Left lung (tissue), 4 donors: ENCODE measurements at regions not wholly inside any gene's neighbourhood (a gene's known extent, or its start where the extent isn't known, plus 50 kb on each side); places are given as distances from the start of the nearest gene placed in this dataset.

ENCODE experiments used
- ATAC-seq: fragments of 200-7000 bp; cut with Tn5 transposase; one replicate; pipeline ENCODE4 v1.9.1; 2020; ENCODE audit warnings: moderate library complexity
- DNase-seq, 4 donors: peaks; one replicate each; pipeline ENCODE4 v3.0.0-alpha.2; 2013 to 2020
- H3K27ac ChIP-seq, 2 donors: fragments of 200-600 bp; sonication (generic) in 1 of 2; one replicate each; pipeline versions ENCODE4 v1.5.0 to v1.8.0; 2020 to 2021
- H3K27me3 ChIP-seq, 2 donors: fragments of 200-600 bp; sonication (generic) in 1 of 2; one replicate each; pipeline versions ENCODE4 v1.5.0 to v1.8.0; 2020 to 2021
- H3K36me3 ChIP-seq, 2 donors: fragments of 200-600 bp; sonication (generic) in 1 of 2; one replicate each; pipeline versions ENCODE4 v1.5.0 to v1.8.0; 2020 to 2021
- H3K4me1 ChIP-seq, 2 donors: fragments of 200-600 bp; one replicate each; pipeline ENCODE4 v1.8.0; 2021
- H3K4me3 ChIP-seq, 2 donors: fragments of 200-600 bp; sonication (generic) in 1 of 2; one replicate each; pipeline versions ENCODE4 v1.5.0 to v1.8.0; 2020 to 2021; ENCODE audit warnings: mild to moderate bottlenecking in 1 of 2
- H3K9me3 ChIP-seq, 2 donors: fragments of 200-600 bp; sonication (generic) in 1 of 2; one replicate each; pipeline versions ENCODE4 v1.5.0 to v1.8.0; 2020 to 2021
- intact Hi-C, 2 donors: fragments of 100-400 bp; cut with DNase I; formaldehyde crosslinking; loops; one replicate each; pipeline versions ENCODE4 v1.11.2 to v1.14.2; 2022
- TF ChIP-seq, protein P1 (sequence below), 2 donors: fragments of 200-600 bp; sonication (generic) in 1 of 2; IDR thresholded peaks; one replicate each; pipeline versions ENCODE4 v1.5.0 to v1.8.0; 2021; ENCODE audit warnings: antibody characterized with exemption in 2 of 2
- donor health status: DM: no; HTN: yes; CAD: no.
- donor health status: DM: no; HTN: no; CAD: no.

DNA sequence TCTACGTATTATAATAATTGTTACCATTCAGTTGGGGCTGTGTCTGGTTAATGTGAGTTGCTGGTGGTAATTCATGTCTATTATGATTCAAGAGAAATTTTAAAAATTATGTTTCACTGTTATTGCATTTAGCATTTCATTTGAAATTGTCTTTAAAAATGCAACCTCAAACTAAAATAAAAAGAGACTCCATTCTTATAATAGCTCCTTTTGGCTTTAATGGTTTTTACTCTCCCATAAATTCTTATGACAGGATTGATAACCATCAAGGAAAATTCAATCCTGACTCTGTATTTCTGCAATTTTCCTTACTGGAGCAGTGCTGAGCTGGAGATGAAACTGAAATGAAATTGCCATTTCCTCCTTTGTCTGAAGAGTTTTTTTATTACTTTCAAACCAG is 262.7 kb downstream of the REEP3 start:
- no peak for ATAC-seq
- TF ChIP-seq, protein P1, sequence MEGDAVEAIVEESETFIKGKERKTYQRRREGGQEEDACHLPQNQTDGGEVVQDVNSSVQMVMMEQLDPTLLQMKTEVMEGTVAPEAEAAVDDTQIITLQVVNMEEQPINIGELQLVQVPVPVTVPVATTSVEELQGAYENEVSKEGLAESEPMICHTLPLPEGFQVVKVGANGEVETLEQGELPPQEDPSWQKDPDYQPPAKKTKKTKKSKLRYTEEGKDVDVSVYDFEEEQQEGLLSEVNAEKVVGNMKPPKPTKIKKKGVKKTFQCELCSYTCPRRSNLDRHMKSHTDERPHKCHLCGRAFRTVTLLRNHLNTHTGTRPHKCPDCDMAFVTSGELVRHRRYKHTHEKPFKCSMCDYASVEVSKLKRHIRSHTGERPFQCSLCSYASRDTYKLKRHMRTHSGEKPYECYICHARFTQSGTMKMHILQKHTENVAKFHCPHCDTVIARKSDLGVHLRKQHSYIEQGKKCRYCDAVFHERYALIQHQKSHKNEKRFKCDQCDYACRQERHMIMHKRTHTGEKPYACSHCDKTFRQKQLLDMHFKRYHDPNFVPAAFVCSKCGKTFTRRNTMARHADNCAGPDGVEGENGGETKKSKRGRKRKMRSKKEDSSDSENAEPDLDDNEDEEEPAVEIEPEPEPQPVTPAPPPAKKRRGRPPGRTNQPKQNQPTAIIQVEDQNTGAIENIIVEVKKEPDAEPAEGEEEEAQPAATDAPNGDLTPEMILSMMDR (IDR thresholded peaks at IDR 0.05), result no peak
- H3K27ac ChIP-seq, result no peak overlapping the region
- intact Hi-C loops, result no loop called here
- H3K36me3 ChIP-seq, result no peaks in the 10 kb centered on the region
- H3K4me3 ChIP-seq, result no peak overlapping the region
- no peak for DNase-seq
- no peaks in the 10 kb centered on the region for H3K9me3 ChIP-seq
- H3K4me1 ChIP-seq, result no peaks in the 10 kb centered on the region
- H3K27me3 ChIP-seq, result no peaks in the 10 kb centered on the region

- no peaks in the 10 kb centered on the region for H3K27me3 ChIP-seq
- no peak overlapping the region for H3K4me3 ChIP-seq
- H3K27ac ChIP-seq, result no peak overlapping the region
- peaks cover 0 to 5% of the 10 kb centered on the region in 2 donors for H3K9me3 ChIP-seq
- TF ChIP-seq, protein P1 (IDR thresholded peaks at IDR 0.05), result no peak
- ATAC-seq, result no peak
- H3K4me1 ChIP-seq, result no peaks in the 10 kb centered on the region
- intact Hi-C loops, result no loop called here
- H3K36me3 ChIP-seq, result no peaks in the 10 kb centered on the region
- no peak for DNase-seq
These were observed 267.1 kb downstream of the REEP3 start for GRCh38 chr10:63788152-63788821.

DNA sequence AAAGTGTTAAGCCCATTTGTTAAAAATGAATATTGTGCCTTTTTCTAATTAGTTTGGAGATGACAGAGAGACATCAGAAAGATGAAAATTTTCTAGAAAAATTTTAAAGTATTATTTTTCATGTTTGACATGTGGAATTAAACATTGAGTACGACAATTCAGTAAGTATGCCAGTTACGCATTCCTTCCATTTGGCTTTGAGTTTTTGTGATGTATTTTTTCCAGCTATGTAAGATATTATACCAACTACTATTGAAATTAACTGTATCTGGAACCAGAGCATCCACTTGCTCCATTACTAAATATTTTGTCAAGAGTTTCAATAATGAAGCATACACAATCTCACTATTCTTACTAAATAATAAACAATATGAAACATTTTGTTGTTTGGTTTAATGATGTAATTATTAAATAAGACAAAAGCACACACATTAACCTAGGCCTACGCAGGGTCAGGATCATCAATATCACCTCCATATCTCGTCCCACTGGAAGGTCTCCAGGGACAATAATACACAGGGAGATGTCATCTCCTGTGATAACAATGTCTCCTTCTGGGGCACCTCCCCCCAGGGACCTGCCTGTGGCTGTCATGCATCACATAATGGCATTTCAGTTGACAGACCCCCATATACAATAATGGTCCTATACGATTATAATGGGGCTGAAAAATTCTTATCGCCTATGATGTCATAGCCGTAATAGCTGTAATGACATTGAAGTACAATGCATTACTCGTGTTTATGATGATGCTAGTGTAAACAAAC is 274.1 kb downstream of the REEP3 start:
- H3K27me3 ChIP-seq, result no peaks in the 10 kb centered on the region
- DNase-seq (no peak), ATAC-seq (no peak)
- TF ChIP-seq, protein P1 (IDR thresholded peaks at IDR 0.05), result no peak
- no peaks in the 10 kb centered on the region for H3K36me3 ChIP-seq
- H3K4me3 ChIP-seq, result no peak overlapping the region
- H3K27ac ChIP-seq, result no peak overlapping the region
- H3K4me1 ChIP-seq, result peaks cover 0 to 8% of the 10 kb centered on the region in 2 donors
- intact Hi-C loops, result no loop called here
- peaks cover 0 to 6% of the 10 kb centered on the region in 2 donors for H3K9me3 ChIP-seq

DNA sequence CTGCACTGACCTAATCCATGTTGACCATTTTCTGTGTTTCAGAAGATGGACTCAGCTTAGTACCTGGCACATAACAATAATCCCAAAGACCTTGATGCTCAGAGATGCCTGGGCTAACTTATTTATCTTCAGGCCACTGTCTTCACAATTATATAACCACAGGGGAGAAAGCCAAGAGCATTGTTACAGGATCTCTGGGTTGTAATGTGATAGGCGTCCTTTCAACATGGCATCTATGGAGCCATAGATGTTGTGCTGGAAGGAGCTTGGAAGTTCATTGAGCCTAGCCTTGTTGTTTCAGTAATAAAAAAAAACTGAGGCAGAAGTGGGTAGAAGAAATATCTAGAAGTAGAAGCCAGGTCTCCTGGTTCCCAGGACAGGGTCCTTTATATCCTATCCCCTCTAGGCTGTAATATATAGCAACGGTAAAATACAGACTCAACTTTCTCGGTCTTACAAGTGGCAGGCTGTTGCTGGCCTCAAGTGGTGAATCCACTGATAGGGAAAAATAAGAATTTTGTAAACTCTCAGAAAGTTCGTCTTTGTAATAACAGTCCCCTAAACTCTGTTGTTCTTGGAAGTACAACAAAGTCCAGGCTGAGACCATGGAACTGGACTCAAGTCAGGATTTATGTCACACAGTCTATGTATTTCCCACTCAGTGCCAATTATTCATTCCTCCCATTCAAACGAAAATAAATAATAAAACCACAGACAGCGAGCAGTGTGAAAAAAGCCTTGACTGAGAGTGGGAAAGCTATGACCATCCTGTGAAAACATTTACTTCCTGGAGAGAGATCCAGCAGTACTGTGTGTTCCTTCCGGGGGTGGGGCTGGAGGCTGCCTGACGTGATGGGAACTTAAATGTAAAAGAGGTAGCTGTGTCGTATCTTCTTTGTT is 277.6 kb downstream of the REEP3 start:
- no peaks in the 10 kb centered on the region for H3K36me3 ChIP-seq
- H3K27me3 ChIP-seq, result no peaks in the 10 kb centered on the region
- H3K4me1 ChIP-seq, result peaks cover 0 to 8% of the 10 kb centered on the region in 2 donors
- H3K27ac ChIP-seq, result peak overlapping the region in 1 of 2 donors; percentile 29
- ATAC-seq, result peak; percentile 89
- TF ChIP-seq, protein P1 (IDR thresholded peaks at IDR 0.05), result no peak
- intact Hi-C loops, result no loop called here
- peak; percentile 45 to 71 (median 50) for DNase-seq
- no peak overlapping the region for H3K4me3 ChIP-seq
- no peaks in the 10 kb centered on the region for H3K9me3 ChIP-seq
